GM21423 (cell line): ENCODE measurements at regions not wholly inside any gene's neighbourhood (a gene's known extent, or its start where the extent isn't known, plus 50 kb on each side); places are given as distances from the start of the nearest gene placed in this dataset.
"Not testable (repeated sequence)": the region's sequence is repeated elsewhere in the genome, so short reads cannot be mapped to it uniquely, and the experiment has no call there.

ENCODE experiments used
- ATAC-seq: cut with Tn5 transposase; IDR thresholded peaks from one replicate; pipeline ENCODE4 v1.9.1; 2021; ENCODE audit warnings: mild to moderate bottlenecking, moderate library complexity; ENCODE audit not compliant: unreplicated experiment

DNA sequence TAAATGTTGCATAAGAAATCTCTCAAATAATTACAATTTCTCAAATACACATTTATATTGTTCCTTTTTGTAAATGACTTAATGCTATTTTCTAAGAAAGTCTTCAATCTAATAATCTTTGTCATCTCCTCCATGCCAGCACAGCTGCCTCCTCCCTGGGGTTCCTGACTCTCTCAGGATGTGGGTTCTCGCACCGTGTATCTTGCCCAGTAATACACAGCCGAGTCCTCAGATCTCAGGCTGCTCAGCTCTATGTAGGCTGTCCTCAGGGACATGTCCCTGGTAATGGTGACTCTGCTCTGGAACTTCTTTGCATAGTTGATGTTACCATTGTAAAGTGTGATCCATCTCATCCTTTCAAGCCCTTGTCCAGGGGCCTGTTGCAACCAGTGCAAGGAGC is 1223.7 kb downstream of the TMEM121 start:
- not testable (repeated sequence) for ATAC-seq

DNA sequence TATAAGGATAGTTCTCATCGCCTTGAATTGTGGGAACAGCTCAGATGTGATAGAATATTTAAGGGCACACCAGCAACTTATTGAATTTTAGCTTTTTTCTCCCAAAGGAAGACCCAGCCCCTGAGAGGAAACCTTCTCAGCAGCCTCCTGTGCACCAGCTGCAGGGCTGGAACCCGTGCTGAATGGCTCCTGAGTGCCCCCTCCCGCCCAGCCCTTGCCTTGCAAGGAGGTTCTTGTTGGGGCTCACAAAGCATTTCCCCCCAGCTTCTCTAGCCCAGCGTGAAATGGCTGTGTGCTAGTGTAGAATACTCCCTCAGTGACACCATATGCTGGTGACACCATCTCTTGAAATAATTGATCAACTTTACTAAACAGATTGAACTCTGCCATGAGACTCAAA is 1227.4 kb downstream of the TMEM121 start:
- ATAC-seq: not testable (repeated sequence)

DNA sequence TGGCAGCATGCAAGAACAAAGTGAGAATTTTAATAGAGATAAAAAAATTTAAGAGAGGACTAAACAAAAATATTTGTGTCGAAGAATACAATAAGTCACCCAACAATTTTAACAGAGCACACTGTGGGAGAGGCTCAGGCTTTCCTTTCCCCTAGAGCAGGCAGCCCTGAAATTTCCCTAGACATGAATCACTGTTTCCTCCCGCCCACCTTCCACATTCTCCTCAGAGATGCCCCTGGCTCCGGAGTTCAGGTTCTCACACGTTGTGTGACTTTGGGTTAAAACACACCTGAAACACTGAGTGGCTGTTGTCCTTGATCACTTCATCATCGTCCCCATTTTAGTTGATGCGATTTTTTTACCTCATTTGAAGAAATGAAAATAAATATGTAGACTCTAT is 1231.1 kb downstream of the TMEM121 start:
- not testable (repeated sequence) for ATAC-seq

GRCh38 chr14:106761886-106762816 is 1235.8 kb downstream of the TMEM121 start:
- ATAC-seq: not testable (repeated sequence)

GRCh38 chr14:106764968-106765369 is 1238.6 kb downstream of the TMEM121 start:
- not testable (repeated sequence) for ATAC-seq

GRCh38 chr14:106766145-106766544 is 1239.8 kb downstream of the TMEM121 start:
- no peak for ATAC-seq

GRCh38 chr14:106766551-106767277 is 1240.3 kb downstream of the TMEM121 start:
- not testable (repeated sequence) for ATAC-seq

DNA sequence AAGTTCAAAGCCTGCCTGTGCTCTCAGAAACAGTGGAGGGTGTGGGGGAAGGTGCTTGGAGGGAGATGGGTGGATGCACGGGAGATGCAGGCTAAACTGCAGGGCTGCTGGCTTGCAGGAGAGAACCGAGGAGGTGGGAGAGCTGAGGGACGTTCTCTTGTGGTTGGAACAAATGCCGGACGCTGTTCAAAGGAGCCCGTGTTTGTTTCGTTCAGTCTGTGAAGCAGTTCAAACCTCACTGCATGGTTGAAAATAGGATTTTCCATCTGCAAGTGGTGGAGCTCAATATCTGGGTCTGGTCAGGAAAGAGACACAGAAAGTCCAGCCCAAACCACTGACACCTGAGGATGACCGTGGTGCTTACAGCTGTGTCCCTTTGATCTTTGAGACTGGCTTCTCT is 1241.8 kb downstream of the TMEM121 start:
- not testable (repeated sequence) for ATAC-seq

DNA sequence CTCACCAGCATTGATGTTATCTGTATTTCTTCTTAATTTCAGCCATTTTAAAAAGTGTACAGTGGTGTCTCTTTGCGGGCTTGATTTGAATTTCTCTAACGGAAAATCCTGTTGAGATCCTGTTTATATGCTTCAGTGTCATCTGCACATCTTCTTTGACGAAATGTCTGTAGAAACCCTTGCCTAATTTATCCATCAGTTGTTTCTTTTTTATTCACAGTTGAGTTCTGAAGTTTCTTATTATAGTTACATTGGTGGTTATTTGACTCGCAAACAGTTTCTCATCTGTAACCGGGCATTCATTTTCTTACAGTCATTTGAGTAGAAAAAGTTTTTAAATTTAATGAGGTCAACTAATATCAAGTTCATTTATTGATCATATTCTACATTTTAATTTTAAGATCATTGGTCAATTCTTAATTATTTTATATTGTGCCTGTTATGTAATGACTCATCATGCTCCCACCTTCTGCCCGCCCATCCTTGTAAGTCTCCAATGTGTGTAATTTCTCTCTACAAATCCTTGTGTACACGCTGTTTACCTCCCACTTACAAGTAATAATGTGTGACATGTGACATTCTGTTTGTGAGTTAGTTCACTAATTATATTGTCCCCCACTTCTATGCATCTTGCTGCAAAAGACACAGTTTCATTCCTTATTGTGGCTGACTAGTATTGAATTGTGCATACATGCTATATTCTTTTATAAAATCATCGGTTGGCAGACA is 1242.8 kb downstream of the TMEM121 start:
- ATAC-seq: not testable (repeated sequence)

DNA sequence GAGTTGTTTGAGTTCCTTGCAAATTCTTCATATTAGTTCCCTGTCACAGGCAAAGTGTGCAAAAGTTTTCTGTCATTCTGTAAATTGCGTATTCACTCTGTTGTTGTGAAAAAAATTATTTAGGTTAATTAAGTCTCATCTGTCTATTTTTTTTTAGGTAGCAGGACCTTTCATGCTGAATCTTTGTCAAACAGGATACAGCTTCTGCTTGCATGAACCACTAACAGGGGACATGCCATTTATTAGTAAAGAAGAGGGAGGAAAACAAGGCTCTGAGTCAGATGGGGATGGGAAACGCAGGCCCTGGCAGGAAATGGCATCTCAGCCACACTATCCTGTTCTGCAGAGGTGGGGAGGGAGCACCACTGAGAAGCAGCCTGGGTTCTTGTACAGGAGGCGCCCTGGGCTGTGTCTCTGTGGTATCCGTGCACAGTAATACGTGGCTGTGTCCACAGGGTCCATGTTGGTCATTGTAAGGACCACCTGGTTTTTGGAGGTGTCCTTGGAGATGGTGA is 1243.8 kb downstream of the TMEM121 start:
- not testable (repeated sequence) for ATAC-seq

GRCh38 chr14:106774889-106775480 is 1248.6 kb downstream of the TMEM121 start:
- ATAC-seq: not testable (repeated sequence)

GRCh38 chr14:106776395-106776983 is 1250.1 kb downstream of the TMEM121 start:
- ATAC-seq: no peak

- ATAC-seq: no peak
These were observed 1252.6 kb downstream of the TMEM121 start for GRCh38 chr14:106778986-106779385.

GRCh38 chr14:106786697-106787096 is 1260.3 kb downstream of the TMEM121 start:
- no peak for ATAC-seq

GRCh38 chr14:106787626-106788025 is 1261.2 kb downstream of the TMEM121 start:
- ATAC-seq: no peak

DNA sequence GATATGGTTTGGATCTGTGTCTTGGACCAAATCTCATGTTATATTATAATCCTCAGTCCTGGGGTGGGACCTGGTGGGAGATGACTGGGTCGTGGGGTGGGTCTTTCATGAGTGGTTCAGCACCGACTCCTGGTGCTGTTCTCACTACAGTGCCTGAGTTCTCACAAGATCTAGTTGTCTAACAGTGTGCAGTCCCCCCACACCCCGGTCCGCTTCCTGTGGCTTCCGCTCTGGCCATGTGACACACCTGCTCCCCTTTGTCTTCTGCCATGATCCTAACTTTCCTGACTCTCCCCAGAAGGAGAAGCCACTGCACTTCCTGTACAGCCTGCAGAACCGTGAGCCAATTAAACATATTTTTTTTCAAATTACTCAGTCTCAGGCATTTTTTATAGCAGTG is 1262.2 kb downstream of the TMEM121 start:
- ATAC-seq: no peak

DNA sequence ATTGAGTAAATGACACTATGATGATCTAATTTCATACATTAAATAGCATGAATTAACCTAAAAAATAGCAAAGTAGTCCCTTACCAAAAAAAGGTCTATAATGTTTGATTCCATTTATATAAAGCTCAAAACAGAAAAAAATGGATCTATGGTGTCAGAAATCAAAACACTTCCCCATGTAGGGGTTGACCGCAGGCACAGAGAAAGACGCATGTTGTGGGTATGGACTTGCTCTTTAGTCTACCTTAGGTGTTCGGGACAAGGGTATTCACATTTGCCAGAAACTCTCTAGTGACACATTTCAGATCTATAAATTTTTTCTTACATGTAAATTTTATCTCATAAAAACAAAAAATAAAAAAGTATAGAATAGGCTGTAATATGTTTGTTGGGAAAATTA is 1262.9 kb downstream of the TMEM121 start:
- no peak for ATAC-seq

- peak; percentile 51 for ATAC-seq
These were observed 1264.0 kb downstream of the TMEM121 start for GRCh38 chr14:106790189-106791036.

DNA sequence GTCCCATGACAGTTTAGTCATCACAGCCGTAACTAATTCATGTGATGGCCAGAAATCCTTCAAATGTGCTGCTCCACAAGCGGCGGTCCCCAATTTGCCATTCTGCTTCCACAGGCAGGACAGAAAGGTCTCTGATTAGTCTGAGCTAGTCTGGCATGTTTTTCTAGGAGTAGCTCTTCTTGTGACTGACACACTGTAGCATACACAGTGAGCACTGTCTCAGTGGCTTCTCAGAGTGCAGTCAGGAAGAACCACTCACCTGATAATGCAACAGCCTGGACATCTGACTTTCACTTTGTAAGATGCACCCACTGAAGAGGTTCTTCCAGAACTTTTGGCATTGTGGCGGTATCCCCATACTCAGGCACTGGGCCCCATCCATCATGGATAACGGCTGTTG is 1266.2 kb downstream of the TMEM121 start:
- ATAC-seq: no peak
